EL (cell line): ENCODE measurements at regions not wholly inside any gene's neighbourhood (a gene's known extent, or its start where the extent isn't known, plus 50 kb on each side); places are given as distances from the start of the nearest gene placed in this dataset.
"Not testable (repeated sequence)": the region's sequence is repeated elsewhere in the genome, so short reads cannot be mapped to it uniquely, and the experiment has no call there.

Experiments used
- DNase-seq: peaks from one replicate; pipeline ENCODE4 v3.0.0-alpha.2; 2016

GRCh38 chr6:167662075-167662880 lies 164.4 kb upstream of the AFDN start:
- DNase-seq = no peak

DNA sequence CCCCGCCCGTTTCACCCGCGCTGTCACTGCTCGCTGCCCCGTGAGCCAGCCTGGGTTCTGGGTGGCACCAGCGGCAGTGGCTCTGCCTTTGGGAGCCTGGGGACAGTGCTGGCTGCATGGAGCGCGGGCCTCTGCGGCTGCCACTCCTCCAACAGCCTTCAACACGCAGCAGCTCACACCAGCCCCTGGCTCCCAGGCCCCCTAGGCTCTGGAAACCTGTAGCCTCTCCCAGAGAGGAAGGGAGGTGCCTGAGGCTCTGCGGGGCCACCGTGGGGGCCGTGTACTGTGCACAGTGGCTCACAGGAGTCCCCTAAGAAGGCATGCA lies 163.9 kb upstream of the AFDN start:
- no peak for DNase-seq

- no peak for DNase-seq
Observed at GRCh38 chr6:167663316-167663715, 163.4 kb upstream of the AFDN start.

- DNase-seq = no peak
Observed at GRCh38 chr6:167663784-167664443, 162.8 kb upstream of the AFDN start.

GRCh38 chr6:167664678-167665660 lies 161.7 kb upstream of the AFDN start:
- DNase-seq = no peak

DNA sequence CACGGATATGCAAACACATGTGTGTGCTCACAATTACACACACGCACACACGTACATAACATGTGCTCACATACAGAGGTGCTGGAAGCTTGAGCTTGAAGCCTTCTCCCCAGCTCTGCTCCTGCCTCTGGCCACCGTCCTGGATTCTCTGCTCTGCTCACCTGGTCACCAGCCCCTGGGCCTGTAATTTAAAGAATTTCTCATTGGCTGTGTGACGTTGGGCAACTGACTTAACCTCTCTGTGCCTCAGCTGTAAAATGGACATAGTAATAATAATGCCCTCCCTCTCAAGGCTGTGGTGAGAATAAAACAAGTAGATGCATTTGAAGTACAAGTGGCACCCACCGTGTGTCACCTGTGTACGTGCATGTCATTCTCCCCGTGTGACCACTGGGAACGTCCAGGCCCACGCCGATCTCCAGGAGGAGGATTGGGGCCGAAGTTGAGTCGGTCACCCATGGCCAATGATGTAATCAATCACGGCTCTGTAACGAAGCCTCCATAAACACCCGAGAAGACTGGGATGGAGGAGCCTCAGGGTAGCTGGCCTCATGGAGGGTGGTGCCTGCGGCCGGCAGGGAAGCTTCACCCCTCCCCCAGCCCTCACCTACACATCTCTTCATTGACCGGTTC lies 160.9 kb upstream of the AFDN start:
- DNase-seq = no peak

DNA sequence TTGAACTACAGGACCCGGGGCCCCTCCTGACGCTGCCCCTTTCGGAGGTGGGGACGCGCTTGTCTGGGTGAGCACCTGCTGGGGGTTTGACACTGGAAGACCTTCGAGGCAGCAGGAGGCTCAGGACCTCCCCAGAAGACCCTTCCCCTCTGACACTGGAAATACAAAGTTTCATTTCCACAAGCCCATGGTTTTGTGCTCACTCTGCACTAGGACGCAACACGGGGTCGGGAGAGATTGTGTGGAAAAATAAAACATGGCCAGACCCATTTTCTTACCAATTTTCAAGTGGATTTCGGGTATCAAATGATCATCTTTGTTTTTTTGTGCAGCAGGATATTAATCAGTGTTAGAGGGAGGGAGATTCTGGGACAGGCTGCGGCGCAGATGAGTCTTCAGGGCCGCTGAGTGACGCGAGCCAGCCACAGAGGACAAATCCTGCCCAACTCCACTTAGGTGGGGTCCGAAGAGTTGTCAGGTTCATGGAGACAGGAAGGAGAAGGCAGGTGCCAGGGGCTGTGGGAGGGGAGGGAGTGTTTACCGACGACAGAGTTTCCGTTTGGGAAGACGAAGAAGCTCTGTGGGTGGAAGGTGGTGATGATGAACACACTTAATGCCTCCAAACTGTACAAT lies 160.0 kb upstream of the AFDN start:
- DNase-seq = no peak

GRCh38 chr6:167667204-167668018 lies 159.3 kb upstream of the AFDN start:
- no peak for DNase-seq

GRCh38 chr6:167668019-167668753 lies 158.5 kb upstream of the AFDN start:
- no peak for DNase-seq

GRCh38 chr6:167668754-167669552 lies 157.8 kb upstream of the AFDN start:
- no peak for DNase-seq

DNA sequence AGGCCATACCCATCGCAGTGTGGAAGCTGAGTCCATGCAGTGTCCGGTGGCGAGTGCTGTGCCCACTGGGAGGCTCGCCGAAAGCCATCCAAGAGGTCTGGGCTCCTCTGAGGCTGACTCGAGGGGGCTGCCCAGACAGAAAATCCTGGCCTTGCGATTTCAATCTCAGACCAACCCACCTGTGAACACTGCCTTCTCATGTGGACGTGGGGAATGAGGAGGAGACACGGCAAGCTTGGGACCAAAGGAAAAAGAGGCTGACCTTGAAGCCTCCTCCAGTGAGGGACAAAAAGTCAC lies 157.2 kb upstream of the AFDN start:
- DNase-seq = no peak

DNA sequence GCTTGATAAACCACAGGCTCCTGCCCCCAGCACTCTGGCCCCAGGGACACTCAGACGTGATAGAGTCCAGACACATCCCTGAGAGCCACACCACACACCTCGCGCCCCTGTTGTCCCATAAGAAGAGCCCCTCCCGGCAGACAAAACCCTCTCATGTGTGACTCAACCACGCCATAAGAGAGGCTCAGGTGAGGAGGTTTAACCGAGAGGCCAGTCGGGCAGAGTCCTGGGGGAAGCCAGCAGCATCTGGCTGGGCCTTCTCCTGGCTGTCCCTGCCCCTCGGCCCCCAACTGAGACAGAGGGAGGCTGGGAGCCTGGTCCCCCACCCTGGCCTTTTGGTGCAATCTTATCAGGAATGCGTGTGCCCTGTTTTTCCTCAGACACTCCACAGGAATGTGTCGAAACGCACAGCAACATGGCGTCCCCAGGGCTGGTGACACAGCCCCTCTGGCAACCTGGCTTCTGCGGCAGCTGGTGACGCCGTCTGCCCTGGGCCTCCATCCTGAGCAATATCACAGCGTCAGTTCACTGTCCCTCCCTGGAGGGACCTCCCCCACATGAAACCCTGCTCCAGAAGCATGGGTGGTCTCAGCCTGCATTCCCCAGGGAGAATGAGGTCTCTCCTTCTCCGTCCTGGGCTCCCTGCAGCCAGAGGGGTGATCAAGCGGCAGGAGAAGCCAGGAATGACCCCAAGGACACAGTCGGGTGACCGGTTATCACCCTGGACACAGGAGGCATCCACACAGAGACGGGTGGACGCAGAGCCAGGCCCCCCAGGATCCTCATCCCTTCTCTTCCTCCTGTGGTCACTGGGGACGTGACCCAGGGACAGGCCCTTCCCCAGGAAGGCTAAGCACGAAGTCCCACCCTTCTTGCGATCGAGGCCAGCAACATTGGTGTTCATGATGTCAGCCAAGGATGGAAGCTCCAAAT lies 156.6 kb upstream of the AFDN start:
- no peak for DNase-seq

GRCh38 chr6:167670938-167671338 lies 155.8 kb upstream of the AFDN start:
- no peak for DNase-seq

GRCh38 chr6:167671379-167671976 lies 155.2 kb upstream of the AFDN start:
- DNase-seq = not testable (repeated sequence)

DNA sequence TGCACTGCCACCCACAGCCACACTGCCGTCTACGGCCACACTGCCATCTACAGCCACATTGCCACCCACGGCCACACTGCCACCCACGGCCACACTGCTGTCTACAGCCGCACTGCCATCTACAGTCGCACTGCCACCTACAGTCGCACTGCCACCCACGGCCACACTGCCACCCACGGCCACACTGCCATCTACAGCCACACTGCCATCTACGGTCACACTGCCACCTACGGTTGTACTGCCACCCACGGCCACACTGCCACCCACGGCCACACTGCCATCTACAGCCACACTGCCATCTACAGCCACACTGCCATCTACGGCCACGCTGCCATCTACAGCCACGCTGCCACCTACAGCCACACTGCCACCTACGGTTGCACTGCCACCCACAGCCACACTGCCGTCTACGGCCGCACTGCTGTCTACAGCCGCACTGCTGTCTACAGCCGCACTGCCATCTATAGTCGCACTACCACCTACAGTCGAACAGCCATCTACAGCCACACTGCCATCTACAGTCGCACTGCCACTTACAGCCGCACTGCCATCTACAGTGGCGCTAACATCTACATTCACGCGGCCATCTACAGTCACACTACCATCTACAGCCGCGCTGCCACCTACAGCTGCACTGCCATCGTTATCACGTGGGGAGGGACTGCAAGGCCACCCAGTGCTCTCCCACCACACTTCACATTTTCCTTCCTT lies 154.6 kb upstream of the AFDN start:
- DNase-seq = no peak

DNA sequence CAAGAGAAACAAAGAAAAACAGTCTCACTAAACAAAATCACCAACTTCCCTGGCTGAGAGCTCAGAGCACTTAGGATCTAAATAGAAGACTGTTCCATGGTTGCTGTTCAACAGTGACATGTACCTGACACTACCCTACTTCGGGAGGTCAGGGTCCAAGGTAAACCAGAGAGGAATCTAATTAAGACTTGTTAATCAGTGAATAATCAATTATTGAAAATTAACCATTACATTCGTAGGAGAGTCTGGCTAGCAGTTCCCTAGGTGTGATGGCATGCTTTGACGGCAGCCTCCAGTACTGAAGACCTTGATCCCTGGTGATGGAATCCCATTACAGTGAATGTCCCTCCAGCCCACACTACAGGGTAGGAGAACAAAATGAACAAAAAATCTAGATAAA lies 154.0 kb upstream of the AFDN start:
- DNase-seq = no peak

- no peak for DNase-seq
Observed at GRCh38 chr6:167673946-167674345, 152.8 kb upstream of the AFDN start.

- no peak for DNase-seq
Observed at GRCh38 chr6:167674486-167674885, 152.2 kb upstream of the AFDN start.
